Type B pancreatic cell (in vitro differentiated cells): ENCODE measurements at regions not wholly inside any gene's neighbourhood (a gene's known extent, or its start where the extent isn't known, plus 50 kb on each side); places are given as distances from the start of the nearest gene placed in this dataset.

ENCODE experiments used
- DNase-seq: peaks from one replicate; pipeline ENCODE4 v3.0.0; 2021; ENCODE audit warnings: mixed read lengths; ENCODE audit not compliant: unreplicated experiment; ENCODE audit errors: extremely low spot score
- H3K27ac Mint-ChIP-seq: 2 replicates; pipeline ENCODE4 v1.8.0; 2021; ENCODE audit warnings: mild to moderate bottlenecking, mixed read lengths
- H3K27me3 Mint-ChIP-seq: 2 replicates; pipeline ENCODE4 v1.8.0; 2021; ENCODE audit warnings: mixed read lengths
- H3K36me3 Mint-ChIP-seq: 2 replicates; pipeline ENCODE4 v1.8.0; 2021; ENCODE audit warnings: mixed read lengths
- H3K4me1 Mint-ChIP-seq: one replicate; pipeline ENCODE4 v1.8.0; 2021; ENCODE audit warnings: mixed read lengths; ENCODE audit not compliant: unreplicated experiment
- H3K4me3 Mint-ChIP-seq: 2 replicates; pipeline ENCODE4 v1.8.0; 2021; ENCODE audit warnings: mild to moderate bottlenecking, mixed read lengths
- H3K9me3 Mint-ChIP-seq: 2 replicates; pipeline ENCODE4 v1.8.0; 2021; ENCODE audit warnings: mixed read lengths
- CTCF ChIP-seq: fragments of 200-600 bp; sonication (generic); conservative IDR thresholded peaks from 2 replicates; pipeline ENCODE4 v1.5.0; 2021; ENCODE audit warnings: antibody characterized with exemption, mild to moderate bottlenecking

GRCh38 chr3:150146991-150147761 is 176.5 kb upstream of the PFN2 start:
- peak overlapping the region; percentile 37 for H3K4me3 Mint-ChIP-seq
- H3K27ac Mint-ChIP-seq = peak overlapping the region; percentile 46
- peaks cover 24% of the 10 kb centered on the region for H3K4me1 Mint-ChIP-seq
- TF ChIP-seq CTCF = no peak
- no peaks in the 10 kb centered on the region for H3K9me3 Mint-ChIP-seq
- no peaks in the 10 kb centered on the region for H3K36me3 Mint-ChIP-seq
- no peaks in the 10 kb centered on the region for H3K27me3 Mint-ChIP-seq
- no peak for DNase-seq

GRCh38 chr3:150145659-150146058 is 175.0 kb upstream of the PFN2 start:
- no peaks in the 10 kb centered on the region for H3K36me3 Mint-ChIP-seq
- no peak for TF ChIP-seq CTCF
- no peak for DNase-seq
- no peak overlapping the region for H3K27ac Mint-ChIP-seq
- peaks cover 24% of the 10 kb centered on the region for H3K4me1 Mint-ChIP-seq
- no peaks in the 10 kb centered on the region for H3K27me3 Mint-ChIP-seq
- H3K9me3 Mint-ChIP-seq = no peaks in the 10 kb centered on the region
- no peak overlapping the region for H3K4me3 Mint-ChIP-seq

GRCh38 chr3:150144191-150144708 is 173.6 kb upstream of the PFN2 start:
- no peaks in the 10 kb centered on the region for H3K9me3 Mint-ChIP-seq
- no peak overlapping the region for H3K27ac Mint-ChIP-seq
- H3K4me1 Mint-ChIP-seq = peaks cover 20% of the 10 kb centered on the region
- H3K27me3 Mint-ChIP-seq = no peaks in the 10 kb centered on the region
- no peak for TF ChIP-seq CTCF
- H3K36me3 Mint-ChIP-seq = no peaks in the 10 kb centered on the region
- H3K4me3 Mint-ChIP-seq = no peak overlapping the region
- no peak for DNase-seq

- Mint-ChIP-seq H3K27me3 (no peaks in the 10 kb centered on the region), H3K9me3 (no peaks in the 10 kb centered on the region), H3K27ac (no peak overlapping the region), H3K4me3 (no peak overlapping the region), H3K4me1 (peaks cover 17% of the 10 kb centered on the region), H3K36me3 (no peaks in the 10 kb centered on the region)
- DNase-seq = no peak
- TF ChIP-seq CTCF = no peak
Measured at GRCh38 chr3:150142936-150143335, 172.2 kb upstream of the PFN2 start.

- Mint-ChIP-seq H3K4me1 (peaks cover 6% of the 10 kb centered on the region), H3K27ac (no peak overlapping the region), H3K4me3 (no peak overlapping the region), H3K27me3 (no peaks in the 10 kb centered on the region), H3K36me3 (no peaks in the 10 kb centered on the region), H3K9me3 (no peaks in the 10 kb centered on the region)
- DNase-seq = no peak
- TF ChIP-seq CTCF = no peak
Measured at GRCh38 chr3:150141790-150142326, 171.2 kb upstream of the PFN2 start.
